C4-2B (cell line): ENCODE measurements at regions not wholly inside any gene's neighbourhood (a gene's known extent, or its start where the extent isn't known, plus 50 kb on each side); places are given as distances from the start of the nearest gene placed in this dataset.

ENCODE experiments used
- CTCF ChIP-seq: fragments of 450-650 bp; conservative IDR thresholded peaks from 2 replicates; pipeline ENCODE4 v1.5.1; 2017; ENCODE audit warnings: mild to moderate bottlenecking
- ZFX ChIP-seq: fragments of 450-650 bp; IDR thresholded peaks from 2 replicates; pipeline ENCODE4 v1.6.1; 2017

DNA sequence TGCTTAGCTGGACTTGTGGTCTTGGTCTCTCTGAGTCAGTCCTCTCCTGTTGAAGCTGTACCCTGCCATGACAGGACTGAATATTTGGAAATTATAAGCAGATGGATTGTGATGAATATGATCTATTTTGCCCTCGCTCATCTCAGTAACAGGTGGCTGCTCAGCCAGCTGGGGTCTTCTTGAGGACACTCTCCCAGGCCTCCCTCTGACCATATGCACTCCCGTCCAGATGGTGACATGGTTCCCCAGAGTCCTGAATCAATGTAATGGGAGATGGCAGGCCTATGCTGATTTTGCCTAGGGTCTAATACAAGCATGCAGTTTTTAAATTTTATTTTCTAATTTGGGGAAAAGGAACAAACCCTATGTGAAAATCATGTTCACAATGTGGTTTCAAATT lies 63.1 kb upstream of the TRHDE start:
- TF ChIP-seq CTCF = no peak
- TF ChIP-seq ZFX = no peak
